Panc1 (cell line): ENCODE measurements at regions not wholly inside any gene's neighbourhood (a gene's known extent, or its start where the extent isn't known, plus 50 kb on each side); places are given as distances from the start of the nearest gene placed in this dataset.

Experiments
- ATAC-seq: fragments of 200-7000 bp; cut with Tn5 transposase; 2 replicates; pipeline ENCODE4 v1.9.1; 2020; ENCODE audit warnings: mild to moderate bottlenecking, moderate library complexity
- BruUV-seq: library from RNA; stranded (reverse); fragments of 400-500 nt; replicated peaks from 2 replicates; lab custom pipeline; 2021; lab: Mats Ljungman, UMichigan
- CTCF ChIA-PET: fragments of 300-600 bp; sonication (Branson Sonifier 250); formaldehyde crosslinking; loops from one replicate; lab custom pipeline; 2022; ENCODE audit warnings: antibody characterized with exemption; lab: Charles Lee
- POLR2A ChIA-PET: fragments of 300-600 bp; sonication (Branson Sonifier 250); formaldehyde crosslinking; loops from one replicate; lab custom pipeline; 2022; ENCODE audit warnings: antibody characterized with exemption; lab: Charles Lee
- DNase-seq: peaks from one replicate; pipeline ENCODE4 v3.0.0-alpha.2; 2010; ENCODE audit warnings: low read depth, low spot score
- H3K27ac ChIP-seq: 2 replicates; pipeline ENCODE4 v1.5.1; 2011; ENCODE audit warnings: mild to moderate bottlenecking, low read length, inconsistent platforms
- H3K27me3 ChIP-seq: fragments of 200-500 bp; sonication (Bioruptor generic); 2 replicates; pipeline ENCODE4 v1.6.0; 2014; ENCODE audit warnings: low read length, inconsistent platforms; ENCODE audit not compliant: control insufficient read depth, insufficient read depth
- H3K36me3 ChIP-seq: fragments of 200-500 bp; sonication (Bioruptor generic); 2 replicates; pipeline ENCODE4 v1.5.1; 2014; ENCODE audit warnings: inconsistent platforms, mild to moderate bottlenecking, low read length, moderate library complexity; ENCODE audit not compliant: control insufficient read depth, insufficient read depth
- H3K4me1 ChIP-seq: 2 replicates; pipeline ENCODE4 v1.5.1; 2011; ENCODE audit warnings: inconsistent platforms, mild to moderate bottlenecking, low read length, moderate library complexity; ENCODE audit not compliant: control insufficient read depth, insufficient read depth
- H3K4me3 ChIP-seq, 2 experiments: 2 replicates each; pipeline ENCODE4 v1.5.1; 2011 to 2012; ENCODE audit warnings: low read depth in 2 of 2, low read length in 2 of 2, mild to moderate bottlenecking in 2 of 2, inconsistent platforms in 1 of 2, moderate library complexity in 1 of 2
- H3K9me3 ChIP-seq: fragments of 200-500 bp; sonication (Bioruptor generic); 2 replicates; pipeline ENCODE4 v1.5.1; 2014; ENCODE audit warnings: low read depth, mild to moderate bottlenecking, inconsistent platforms, low read length, moderate library complexity; ENCODE audit not compliant: control insufficient read depth, insufficient read depth
- POLR2AphosphoS5 ChIP-seq: IDR thresholded peaks from 2 replicates; pipeline ENCODE4 v1.6.1; 2012; ENCODE audit warnings: mild to moderate bottlenecking, low read depth, low read length, moderate library complexity
- SIN3A ChIP-seq: IDR thresholded peaks from 2 replicates; pipeline ENCODE4 v1.6.1; 2012; ENCODE audit warnings: low read depth, mild to moderate bottlenecking, low read length, moderate library complexity, borderline replicate concordance; ENCODE audit not compliant: insufficient read depth
- TCF7L2 ChIP-seq: IDR thresholded peaks from 2 replicates; pipeline ENCODE4 v1.6.1; 2011; ENCODE audit warnings: mild to moderate bottlenecking, low read depth, low read length, inconsistent platforms
- in situ Hi-C: cut with HindIII; loops from 2 replicates; pipeline ENCODE4 v1.10.0; 2016; ENCODE audit warnings: low sequenced_read_pairs, low pct_unique_long_range_greater_than_20kb
- intact Hi-C: fragments of 100-400 bp; cut with micrococcal nuclease; formaldehyde crosslinking; loops from one replicate; pipeline ENCODE4 v1.10.0; 2022; ENCODE audit not compliant: unreplicated experiment
- TF ChIP-seq, protein P1 (sequence below): fragments of 450-650 bp; IDR thresholded peaks from 2 replicates; pipeline ENCODE4 v1.5.1; 2017; ENCODE audit warnings: mild to moderate bottlenecking
- TF ChIP-seq, protein P2 (sequence below), 2 experiments: IDR thresholded peaks; 2 replicates each; pipeline ENCODE4 v1.6.1; 2011 to 2012; ENCODE audit warnings: low read depth in 2 of 2, control low read depth in 1 of 2, low read length in 1 of 2, mild to moderate bottlenecking in 1 of 2, moderate library complexity in 1 of 2; ENCODE audit not compliant: insufficient read depth in 1 of 2

DNA sequence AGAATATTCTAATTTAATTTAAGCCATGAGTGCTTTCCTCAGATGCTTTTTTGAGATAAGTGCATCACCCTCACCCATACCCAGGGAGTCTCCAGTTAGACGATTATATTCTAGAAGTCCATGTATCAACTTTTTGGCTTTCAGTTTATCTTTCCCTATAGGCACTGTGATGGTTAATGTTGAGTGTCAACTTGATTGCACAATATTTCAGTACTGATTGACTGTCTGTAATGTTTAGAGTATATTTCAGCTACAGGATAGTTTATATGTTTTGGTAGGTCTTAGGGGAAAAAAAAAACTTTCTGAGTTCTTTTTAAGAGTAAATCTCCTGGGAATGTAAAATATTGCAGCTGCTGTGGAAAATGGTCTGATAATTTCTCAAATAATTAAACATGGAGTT is 535.4 kb downstream of the ADRA2A start:
- Histone ChIP-seq H3K27ac (no peak overlapping the region), H3K9me3 (no peaks in the 10 kb centered on the region), H3K4me3 (no peak overlapping the region), H3K36me3 (no peaks in the 10 kb centered on the region), H3K4me1 (no peaks in the 10 kb centered on the region), H3K27me3 (no peaks in the 10 kb centered on the region)
- no TSS peak for BruUV-seq
- ChIA-PET POLR2A (no interaction called here), CTCF (no interaction called here)
- DNase-seq = no peak
- no peak for ATAC-seq
- TF ChIP-seq, protein P1, sequence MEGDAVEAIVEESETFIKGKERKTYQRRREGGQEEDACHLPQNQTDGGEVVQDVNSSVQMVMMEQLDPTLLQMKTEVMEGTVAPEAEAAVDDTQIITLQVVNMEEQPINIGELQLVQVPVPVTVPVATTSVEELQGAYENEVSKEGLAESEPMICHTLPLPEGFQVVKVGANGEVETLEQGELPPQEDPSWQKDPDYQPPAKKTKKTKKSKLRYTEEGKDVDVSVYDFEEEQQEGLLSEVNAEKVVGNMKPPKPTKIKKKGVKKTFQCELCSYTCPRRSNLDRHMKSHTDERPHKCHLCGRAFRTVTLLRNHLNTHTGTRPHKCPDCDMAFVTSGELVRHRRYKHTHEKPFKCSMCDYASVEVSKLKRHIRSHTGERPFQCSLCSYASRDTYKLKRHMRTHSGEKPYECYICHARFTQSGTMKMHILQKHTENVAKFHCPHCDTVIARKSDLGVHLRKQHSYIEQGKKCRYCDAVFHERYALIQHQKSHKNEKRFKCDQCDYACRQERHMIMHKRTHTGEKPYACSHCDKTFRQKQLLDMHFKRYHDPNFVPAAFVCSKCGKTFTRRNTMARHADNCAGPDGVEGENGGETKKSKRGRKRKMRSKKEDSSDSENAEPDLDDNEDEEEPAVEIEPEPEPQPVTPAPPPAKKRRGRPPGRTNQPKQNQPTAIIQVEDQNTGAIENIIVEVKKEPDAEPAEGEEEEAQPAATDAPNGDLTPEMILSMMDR = no peak
- TF ChIP-seq TCF7L2 = no peak
- TF ChIP-seq, protein P2, sequence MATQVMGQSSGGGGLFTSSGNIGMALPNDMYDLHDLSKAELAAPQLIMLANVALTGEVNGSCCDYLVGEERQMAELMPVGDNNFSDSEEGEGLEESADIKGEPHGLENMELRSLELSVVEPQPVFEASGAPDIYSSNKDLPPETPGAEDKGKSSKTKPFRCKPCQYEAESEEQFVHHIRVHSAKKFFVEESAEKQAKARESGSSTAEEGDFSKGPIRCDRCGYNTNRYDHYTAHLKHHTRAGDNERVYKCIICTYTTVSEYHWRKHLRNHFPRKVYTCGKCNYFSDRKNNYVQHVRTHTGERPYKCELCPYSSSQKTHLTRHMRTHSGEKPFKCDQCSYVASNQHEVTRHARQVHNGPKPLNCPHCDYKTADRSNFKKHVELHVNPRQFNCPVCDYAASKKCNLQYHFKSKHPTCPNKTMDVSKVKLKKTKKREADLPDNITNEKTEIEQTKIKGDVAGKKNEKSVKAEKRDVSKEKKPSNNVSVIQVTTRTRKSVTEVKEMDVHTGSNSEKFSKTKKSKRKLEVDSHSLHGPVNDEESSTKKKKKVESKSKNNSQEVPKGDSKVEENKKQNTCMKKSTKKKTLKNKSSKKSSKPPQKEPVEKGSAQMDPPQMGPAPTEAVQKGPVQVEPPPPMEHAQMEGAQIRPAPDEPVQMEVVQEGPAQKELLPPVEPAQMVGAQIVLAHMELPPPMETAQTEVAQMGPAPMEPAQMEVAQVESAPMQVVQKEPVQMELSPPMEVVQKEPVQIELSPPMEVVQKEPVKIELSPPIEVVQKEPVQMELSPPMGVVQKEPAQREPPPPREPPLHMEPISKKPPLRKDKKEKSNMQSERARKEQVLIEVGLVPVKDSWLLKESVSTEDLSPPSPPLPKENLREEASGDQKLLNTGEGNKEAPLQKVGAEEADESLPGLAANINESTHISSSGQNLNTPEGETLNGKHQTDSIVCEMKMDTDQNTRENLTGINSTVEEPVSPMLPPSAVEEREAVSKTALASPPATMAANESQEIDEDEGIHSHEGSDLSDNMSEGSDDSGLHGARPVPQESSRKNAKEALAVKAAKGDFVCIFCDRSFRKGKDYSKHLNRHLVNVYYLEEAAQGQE (IDR thresholded peaks at IDR 0.05; ENCODE audit: insufficient read depth in 1 of 2, low read depth in 2 of 2, low read length in 1 of 2) = no peak
- no peak for TF ChIP-seq POLR2AphosphoS5
- TF ChIP-seq SIN3A = no peak
- intact Hi-C loops (no loop called here), in situ Hi-C loops (no loop called here)

DNA sequence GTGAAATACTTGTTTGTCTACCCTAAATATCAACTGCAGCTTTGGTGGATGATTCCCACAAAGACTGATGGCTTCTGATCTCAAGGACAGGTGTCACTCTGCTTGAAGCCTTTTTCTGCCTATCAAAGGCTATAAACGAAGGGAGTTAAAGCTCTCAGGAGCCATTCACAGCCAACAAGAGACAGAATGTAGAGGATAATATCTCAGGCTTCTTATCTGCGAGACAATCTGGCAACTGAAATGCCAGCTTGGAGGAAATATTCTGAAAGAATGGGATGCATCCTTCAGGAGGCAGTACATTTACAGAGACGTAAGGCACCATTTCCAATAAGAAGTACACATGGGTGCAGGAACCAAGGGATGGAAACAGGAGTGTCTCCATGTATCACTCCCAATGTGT is 549.4 kb downstream of the GPAM start:
- H3K9me3 ChIP-seq = no peaks in the 10 kb centered on the region
- DNase-seq = no peak
- TF ChIP-seq TCF7L2 = no peak
- TF ChIP-seq, protein P1 = no peak
- TF ChIP-seq, protein P2 (IDR thresholded peaks at IDR 0.05; ENCODE audit: insufficient read depth in 1 of 2, low read depth in 2 of 2, low read length in 1 of 2) = no peak
- no peak for TF ChIP-seq SIN3A
- no peak for TF ChIP-seq POLR2AphosphoS5
- no peak overlapping the region for H3K27ac ChIP-seq
- BruUV-seq = no TSS peak
- POLR2A ChIA-PET = interaction anchor here (0.5 kb wide), 1 partner anchor 53 kb away, joined by 3 read pairs; no protein-coding TSS in a partner anchor
- CTCF ChIA-PET = no interaction called here
- in situ Hi-C loops (no loop called here), intact Hi-C loops (no loop called here)
- H3K4me1 ChIP-seq = no peaks in the 10 kb centered on the region
- no peaks in the 10 kb centered on the region for H3K27me3 ChIP-seq
- H3K36me3 ChIP-seq = no peaks in the 10 kb centered on the region
- no peak overlapping the region for H3K4me3 ChIP-seq
- no peak for ATAC-seq
